Kidney (tissue), 13 donors: ENCODE measurements at regions not wholly inside any gene's neighbourhood (a gene's known extent, or its start where the extent isn't known, plus 50 kb on each side); places are given as distances from the start of the nearest gene placed in this dataset.
A peak's percentile ranks its signal among the peaks of the same experiment; 100 is the strongest.

Source experiments
- DNase-seq, 5 donors: peaks; one replicate each; pipeline ENCODE4 v3.0.0-alpha.2; 2013 to 2020
- FAIRE-seq: peaks from 2 replicates; lab custom pipeline; 2012; peaks lifted over from hg19 to GRCh38; lab: Jason Lieb, UNC
- H3K27ac ChIP-seq, 2 donors: one replicate each; pipeline ENCODE4 v1.7.0; 2013; ENCODE audit warnings: low read depth in 2 of 2, low read length in 2 of 2, inconsistent platforms in 1 of 2
- H3K27me3 ChIP-seq: one replicate; pipeline ENCODE4 v1.7.1; 2013; ENCODE audit warnings: low read length, inconsistent platforms; ENCODE audit not compliant: control insufficient read depth, insufficient read depth
- H3K36me3 ChIP-seq, 3 donors: one replicate each; pipeline versions ENCODE4 v1.7.0 to v1.7.1; 2013; ENCODE audit warnings: low read length in 3 of 3, control low read depth in 1 of 3, inconsistent platforms in 1 of 3; ENCODE audit not compliant: insufficient read depth in 3 of 3, control insufficient read depth in 2 of 3
- H3K4me1 ChIP-seq, 3 donors: one replicate each; pipeline versions ENCODE4 v1.7.0 to v1.7.1; 2013; ENCODE audit warnings: low read length in 3 of 3, inconsistent platforms in 1 of 3, low read depth in 1 of 3; ENCODE audit not compliant: control insufficient read depth in 2 of 3, insufficient read depth in 2 of 3
- H3K4me3 ChIP-seq, 3 donors: one replicate each; pipeline versions ENCODE4 v1.7.0 to v1.8.1; 2013; ENCODE audit warnings: low read length in 3 of 3, control low read depth in 1 of 3, inconsistent platforms in 1 of 3
- H3K9ac ChIP-seq, 3 donors: one replicate each; pipeline versions ENCODE4 v1.7.0 to v1.7.1; 2013; ENCODE audit warnings: low read length in 3 of 3, control low read depth in 1 of 3, inconsistent platforms in 1 of 3
- H3K9me3 ChIP-seq, 3 donors: one replicate each; pipeline versions ENCODE4 v1.7.0 to v1.7.1; 2013; ENCODE audit warnings: low read length in 3 of 3, control low read depth in 1 of 3, inconsistent platforms in 1 of 3; ENCODE audit not compliant: control insufficient read depth in 2 of 3, insufficient read depth in 1 of 3
- intact Hi-C: fragments of 100-400 bp; cut with DNase I; formaldehyde crosslinking; loops from one replicate; pipeline ENCODE4 v1.11.1; 2022
- TF ChIP-seq, protein P1 (sequence below): IDR thresholded peaks from 3 replicates; pipeline ENCODE4 v1.5.1; 2012; ENCODE audit warnings: mild to moderate bottlenecking, moderate library complexity, borderline replicate concordance; ENCODE audit not compliant: insufficient read depth; ENCODE audit errors: extremely low read depth
- donor health status: control.
- donor health status: control.
- donor health status: control.
- donor health status: control.
- donor health status: control.
- donor health status: DM: yes; HTN: yes; CAD: no.
- donor health status: Normal renal cell carcinoma (clear cell type).

DNA sequence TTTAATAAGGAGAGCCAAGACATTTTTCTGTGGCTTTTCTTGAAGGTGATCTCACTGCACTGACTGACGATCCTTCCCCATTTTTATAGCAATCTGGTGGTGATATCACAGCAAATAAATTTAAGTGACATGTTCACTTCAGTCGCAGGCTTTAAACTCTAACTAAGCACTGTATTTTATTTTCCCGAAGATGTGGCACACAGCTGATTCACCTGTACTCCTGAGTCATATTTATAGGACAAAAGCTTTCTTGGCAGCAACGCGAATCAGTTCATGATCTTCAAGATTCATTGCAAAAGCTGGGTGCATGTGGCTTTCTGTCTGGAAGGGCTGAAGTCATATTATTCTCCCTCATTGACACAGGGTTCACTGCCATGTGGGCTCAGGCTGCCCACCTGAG, 79.8 kb upstream of the TUNAR start:
- Histone ChIP-seq H3K4me1 (no peaks in the 10 kb centered on the region), H3K27me3 (no peaks in the 10 kb centered on the region), H3K36me3 (no peaks in the 10 kb centered on the region), H3K4me3 (no peak overlapping the region), H3K9ac (no peak overlapping the region), H3K27ac (no peak overlapping the region), H3K9me3 (no peaks in the 10 kb centered on the region)
- intact Hi-C loops: no loop called here
- FAIRE-seq (no peak), DNase-seq (no peak)
- TF ChIP-seq, protein P1, sequence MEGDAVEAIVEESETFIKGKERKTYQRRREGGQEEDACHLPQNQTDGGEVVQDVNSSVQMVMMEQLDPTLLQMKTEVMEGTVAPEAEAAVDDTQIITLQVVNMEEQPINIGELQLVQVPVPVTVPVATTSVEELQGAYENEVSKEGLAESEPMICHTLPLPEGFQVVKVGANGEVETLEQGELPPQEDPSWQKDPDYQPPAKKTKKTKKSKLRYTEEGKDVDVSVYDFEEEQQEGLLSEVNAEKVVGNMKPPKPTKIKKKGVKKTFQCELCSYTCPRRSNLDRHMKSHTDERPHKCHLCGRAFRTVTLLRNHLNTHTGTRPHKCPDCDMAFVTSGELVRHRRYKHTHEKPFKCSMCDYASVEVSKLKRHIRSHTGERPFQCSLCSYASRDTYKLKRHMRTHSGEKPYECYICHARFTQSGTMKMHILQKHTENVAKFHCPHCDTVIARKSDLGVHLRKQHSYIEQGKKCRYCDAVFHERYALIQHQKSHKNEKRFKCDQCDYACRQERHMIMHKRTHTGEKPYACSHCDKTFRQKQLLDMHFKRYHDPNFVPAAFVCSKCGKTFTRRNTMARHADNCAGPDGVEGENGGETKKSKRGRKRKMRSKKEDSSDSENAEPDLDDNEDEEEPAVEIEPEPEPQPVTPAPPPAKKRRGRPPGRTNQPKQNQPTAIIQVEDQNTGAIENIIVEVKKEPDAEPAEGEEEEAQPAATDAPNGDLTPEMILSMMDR: no peak

DNA sequence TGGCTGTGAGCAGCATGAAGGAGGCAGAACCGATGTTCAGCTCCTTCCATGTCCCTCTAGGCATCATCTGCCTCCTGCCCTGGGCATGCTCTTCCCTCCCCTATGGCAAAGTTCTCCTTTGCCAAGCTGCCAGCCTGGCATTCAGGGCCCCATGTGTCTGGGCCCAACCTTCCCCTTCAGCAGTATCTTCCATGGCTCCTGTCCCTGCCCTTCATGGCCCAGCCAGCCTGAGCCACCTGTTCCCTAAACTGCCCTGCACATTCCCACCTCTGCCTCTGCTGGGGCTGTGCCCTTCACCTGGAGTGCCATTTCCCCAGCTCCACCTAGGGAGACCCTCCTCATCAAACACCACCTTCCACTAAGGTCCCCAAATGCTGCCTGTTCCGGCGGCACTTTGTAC, 74.0 kb upstream of the TCL1A start:
- no peak overlapping the region for H3K27ac ChIP-seq
- intact Hi-C loops: no loop called here
- no peaks in the 10 kb centered on the region for H3K27me3 ChIP-seq
- H3K9me3 ChIP-seq: no peaks in the 10 kb centered on the region
- H3K4me1 ChIP-seq: no peaks in the 10 kb centered on the region
- no peak for DNase-seq
- FAIRE-seq: no peak
- no peak overlapping the region for H3K4me3 ChIP-seq
- TF ChIP-seq, protein P1: no peak
- H3K9ac ChIP-seq: no peak overlapping the region
- no peaks in the 10 kb centered on the region for H3K36me3 ChIP-seq

DNA sequence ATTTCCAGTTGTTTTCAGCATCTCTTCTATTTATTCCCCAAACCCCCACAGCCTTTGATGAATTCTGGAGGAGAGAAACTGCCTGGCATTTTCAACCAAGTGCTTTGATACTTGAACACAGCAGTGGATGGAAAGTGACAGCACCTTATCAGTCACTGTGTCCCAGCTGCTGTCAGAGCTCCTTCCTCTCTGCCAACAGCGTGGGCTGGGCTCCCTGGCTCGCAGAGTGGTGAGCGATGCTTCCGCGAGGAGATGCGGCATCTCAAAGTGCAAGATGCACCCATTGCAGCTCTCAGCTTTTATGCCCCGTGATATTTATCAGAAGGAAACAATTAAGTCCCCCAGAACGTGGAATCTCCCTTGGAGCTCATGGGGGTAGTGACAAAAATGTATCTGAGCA, 72.6 kb upstream of the TCL1A start:
- H3K36me3 ChIP-seq: no peaks in the 10 kb centered on the region
- TF ChIP-seq, protein P1: no peak
- DNase-seq (no peak), FAIRE-seq (no peak)
- H3K4me1 ChIP-seq: no peaks in the 10 kb centered on the region
- H3K9me3 ChIP-seq: no peaks in the 10 kb centered on the region
- H3K27me3 ChIP-seq: no peaks in the 10 kb centered on the region
- H3K9ac ChIP-seq: no peak overlapping the region
- H3K4me3 ChIP-seq: no peak overlapping the region
- H3K27ac ChIP-seq: no peak overlapping the region
- intact Hi-C loops: no loop called here

DNA sequence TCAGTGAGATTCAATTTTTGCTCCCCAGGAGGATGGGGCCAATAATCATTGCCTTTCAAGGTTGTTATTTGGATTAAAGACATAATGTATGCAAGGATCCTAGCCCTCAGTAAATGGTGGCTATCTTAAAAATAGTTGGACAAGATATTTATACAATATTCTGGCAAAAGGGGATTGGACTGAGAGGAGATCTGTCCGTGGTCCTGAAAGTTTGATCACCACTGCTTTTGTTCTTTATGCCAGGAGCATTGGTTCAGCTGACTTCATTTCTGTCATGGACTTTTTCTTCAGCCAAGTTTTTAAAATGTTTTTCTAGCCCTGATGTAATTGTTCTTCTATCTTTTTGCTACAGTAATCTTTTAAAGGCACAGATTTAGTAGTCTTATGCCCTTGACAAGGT, 70.2 kb upstream of the TCL1A start:
- H3K9me3 ChIP-seq: no peaks in the 10 kb centered on the region
- no peak overlapping the region for H3K27ac ChIP-seq
- no peak overlapping the region for H3K4me3 ChIP-seq
- DNase-seq (peak in 3 of 5 donors; percentile 52 to 84 (median 74)), FAIRE-seq (no peak)
- no peak overlapping the region for H3K9ac ChIP-seq
- no peaks in the 10 kb centered on the region for H3K27me3 ChIP-seq
- intact Hi-C loops: no loop called here
- TF ChIP-seq, protein P1: no peak
- no peaks in the 10 kb centered on the region for H3K4me1 ChIP-seq
- no peaks in the 10 kb centered on the region for H3K36me3 ChIP-seq
